Endodermal cell (in vitro differentiated cells): ENCODE measurements at regions not wholly inside any gene's neighbourhood (a gene's known extent, or its start where the extent isn't known, plus 50 kb on each side); places are given as distances from the start of the nearest gene placed in this dataset.

ENCODE experiments used
- DNase-seq: peaks from one replicate; pipeline ENCODE4 v3.0.0-alpha.2; 2017
- H3K27ac ChIP-seq: 2 replicates; pipeline ENCODE4 v1.5.1; 2013; ENCODE audit warnings: mild to moderate bottlenecking, low read depth, low read length, moderate library complexity
- H3K27me3 ChIP-seq: 2 replicates; pipeline ENCODE4 v1.6.1; 2013; ENCODE audit warnings: mild to moderate bottlenecking, low read length, moderate library complexity; ENCODE audit not compliant: insufficient read depth, control insufficient read depth, poor library complexity, severe bottlenecking
- H3K36me3 ChIP-seq: 2 replicates; pipeline ENCODE4 v1.7.0; 2013; ENCODE audit warnings: mild to moderate bottlenecking, low read length, moderate library complexity; ENCODE audit not compliant: control insufficient read depth, insufficient read depth
- H3K4me1 ChIP-seq: one replicate; pipeline ENCODE4 v1.7.0; 2013; ENCODE audit warnings: low read length; ENCODE audit not compliant: control insufficient read depth, insufficient read depth
- H3K4me3 ChIP-seq: 2 replicates; pipeline ENCODE4 v1.5.1; 2013; ENCODE audit warnings: mild to moderate bottlenecking, low read length, moderate library complexity
- H3K9ac ChIP-seq: 2 replicates; pipeline ENCODE4 v1.6.1; 2013; ENCODE audit warnings: mild to moderate bottlenecking, low read length, moderate library complexity; ENCODE audit not compliant: poor library complexity, severe bottlenecking; ENCODE audit errors: extremely low read depth
- H3K9me3 ChIP-seq: 2 replicates; pipeline ENCODE4 v1.6.1; 2013; ENCODE audit warnings: mild to moderate bottlenecking, low read length, moderate library complexity; ENCODE audit not compliant: control insufficient read depth
- H3K27ac Mint-ChIP-seq: 2 replicates; pipeline ENCODE4 v1.8.0; 2020; ENCODE audit warnings: mixed read lengths
- H3K27me3 Mint-ChIP-seq: 2 replicates; pipeline ENCODE4 v1.8.0; 2021; ENCODE audit warnings: mild to moderate bottlenecking, mixed read lengths; ENCODE audit not compliant: insufficient read depth
- H3K36me3 Mint-ChIP-seq: 2 replicates; pipeline ENCODE4 v1.8.0; 2020; ENCODE audit warnings: low read depth, mixed read lengths
- H3K4me1 Mint-ChIP-seq: 2 replicates; pipeline ENCODE4 v1.8.0; 2020; ENCODE audit warnings: mixed read lengths
- H3K4me3 Mint-ChIP-seq: 2 replicates; pipeline ENCODE4 v1.8.0; 2020; ENCODE audit warnings: mild to moderate bottlenecking, moderate library complexity, mixed read lengths
- H3K9me3 Mint-ChIP-seq: 2 replicates; pipeline ENCODE4 v1.8.0; 2020; ENCODE audit warnings: mild to moderate bottlenecking, mixed read lengths
- WGBS, 2 experiments: methylation state at CpG; one replicate each; pipeline versions ENCODE4 v1.1.5 to v1.1.7; 2013; ENCODE audit warnings: missing lambda C conversion rate in 2 of 2, mixed read lengths in 1 of 2; ENCODE audit not compliant: insufficient coverage in 1 of 2, insufficient read length in 1 of 2; 5-methylcytosine and 5-hydroxymethylcytosine counted together
- TF ChIP-seq, protein P1 (sequence below): fragments of 200-600 bp; sonication (generic); conservative IDR thresholded peaks from 2 replicates; pipeline ENCODE4 v1.5.0; 2021; ENCODE audit warnings: antibody characterized with exemption, mild to moderate bottlenecking

DNA sequence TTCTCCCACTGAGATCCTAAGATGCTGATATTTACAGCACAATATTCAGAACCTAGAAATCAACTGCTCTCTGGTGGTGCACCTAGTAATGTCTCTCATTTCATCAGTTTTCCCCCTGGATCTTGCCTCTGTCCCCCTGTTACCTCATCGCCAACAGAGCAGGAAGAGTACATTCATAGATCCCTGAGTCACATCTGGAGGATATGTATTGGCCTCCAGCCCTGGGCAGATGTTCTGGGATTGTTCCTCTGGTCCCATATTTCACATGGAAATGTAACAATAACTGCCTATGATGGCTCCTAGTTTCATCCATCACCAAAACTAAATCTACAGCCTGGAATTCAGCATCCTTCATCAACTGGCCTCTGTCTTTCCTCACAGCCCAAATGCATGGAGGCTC, 278.8 kb upstream of the SLC14A2 start:
- Histone ChIP-seq H3K9ac (no peak overlapping the region), H3K27ac (no peak overlapping the region), H3K9me3 (peaks cover 4% of the 10 kb centered on the region), H3K4me3 (peak overlapping the region; percentile 1), H3K4me1 (peaks cover 7% of the 10 kb centered on the region), H3K36me3 (no peaks in the 10 kb centered on the region), H3K27me3 (no peaks in the 10 kb centered on the region)
- Mint-ChIP-seq H3K27ac (peak overlapping the region; percentile 81), H3K9me3 (peaks cover 10% of the 10 kb centered on the region), H3K36me3 (no peaks in the 10 kb centered on the region), H3K4me3 (no peak overlapping the region), H3K4me1 (peaks cover 56% of the 10 kb centered on the region), H3K27me3 (no peaks in the 10 kb centered on the region)
- 77 to 100% methylated on average over 1 of the region's 1 CpG for WGBS, 2 experiments
- TF ChIP-seq, protein P1, sequence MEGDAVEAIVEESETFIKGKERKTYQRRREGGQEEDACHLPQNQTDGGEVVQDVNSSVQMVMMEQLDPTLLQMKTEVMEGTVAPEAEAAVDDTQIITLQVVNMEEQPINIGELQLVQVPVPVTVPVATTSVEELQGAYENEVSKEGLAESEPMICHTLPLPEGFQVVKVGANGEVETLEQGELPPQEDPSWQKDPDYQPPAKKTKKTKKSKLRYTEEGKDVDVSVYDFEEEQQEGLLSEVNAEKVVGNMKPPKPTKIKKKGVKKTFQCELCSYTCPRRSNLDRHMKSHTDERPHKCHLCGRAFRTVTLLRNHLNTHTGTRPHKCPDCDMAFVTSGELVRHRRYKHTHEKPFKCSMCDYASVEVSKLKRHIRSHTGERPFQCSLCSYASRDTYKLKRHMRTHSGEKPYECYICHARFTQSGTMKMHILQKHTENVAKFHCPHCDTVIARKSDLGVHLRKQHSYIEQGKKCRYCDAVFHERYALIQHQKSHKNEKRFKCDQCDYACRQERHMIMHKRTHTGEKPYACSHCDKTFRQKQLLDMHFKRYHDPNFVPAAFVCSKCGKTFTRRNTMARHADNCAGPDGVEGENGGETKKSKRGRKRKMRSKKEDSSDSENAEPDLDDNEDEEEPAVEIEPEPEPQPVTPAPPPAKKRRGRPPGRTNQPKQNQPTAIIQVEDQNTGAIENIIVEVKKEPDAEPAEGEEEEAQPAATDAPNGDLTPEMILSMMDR: no peak
- no peak for DNase-seq

DNA sequence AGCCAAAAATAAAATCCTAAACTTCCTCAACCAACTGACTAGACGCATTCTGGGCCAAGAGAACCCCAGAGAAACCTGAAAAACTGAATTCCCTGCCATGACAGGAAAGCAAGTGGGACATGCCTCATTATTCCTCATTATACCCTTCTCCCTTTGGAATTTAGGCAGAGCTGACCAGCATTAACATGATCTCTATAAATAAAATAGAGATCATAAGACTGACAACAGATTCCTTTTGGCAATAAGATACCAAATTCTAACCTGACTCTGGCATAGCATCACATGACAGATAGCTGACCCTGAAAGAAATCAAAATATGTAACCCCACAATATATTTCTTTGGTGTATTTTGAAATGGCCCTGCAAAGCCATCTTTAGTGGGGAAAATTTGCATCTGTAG, 277.8 kb upstream of the SLC14A2 start:
- no peaks in the 10 kb centered on the region for H3K27me3 ChIP-seq
- peaks cover 13% of the 10 kb centered on the region for H3K4me1 ChIP-seq
- no peak overlapping the region for H3K27ac ChIP-seq
- no peaks in the 10 kb centered on the region for H3K36me3 Mint-ChIP-seq
- TF ChIP-seq, protein P1: no peak
- H3K27ac Mint-ChIP-seq: no peak overlapping the region
- H3K9me3 Mint-ChIP-seq: peaks cover 10% of the 10 kb centered on the region
- H3K4me1 Mint-ChIP-seq: peaks cover 57% of the 10 kb centered on the region
- no peak overlapping the region for H3K9ac ChIP-seq
- H3K27me3 Mint-ChIP-seq: no peaks in the 10 kb centered on the region
- no peak for DNase-seq
- no peaks in the 10 kb centered on the region for H3K36me3 ChIP-seq
- WGBS, 2 experiments: 88 to 100% methylated on average over 1 of the region's 1 CpG
- no peak overlapping the region for H3K4me3 ChIP-seq
- peaks cover 4% of the 10 kb centered on the region for H3K9me3 ChIP-seq
- no peak overlapping the region for H3K4me3 Mint-ChIP-seq

DNA sequence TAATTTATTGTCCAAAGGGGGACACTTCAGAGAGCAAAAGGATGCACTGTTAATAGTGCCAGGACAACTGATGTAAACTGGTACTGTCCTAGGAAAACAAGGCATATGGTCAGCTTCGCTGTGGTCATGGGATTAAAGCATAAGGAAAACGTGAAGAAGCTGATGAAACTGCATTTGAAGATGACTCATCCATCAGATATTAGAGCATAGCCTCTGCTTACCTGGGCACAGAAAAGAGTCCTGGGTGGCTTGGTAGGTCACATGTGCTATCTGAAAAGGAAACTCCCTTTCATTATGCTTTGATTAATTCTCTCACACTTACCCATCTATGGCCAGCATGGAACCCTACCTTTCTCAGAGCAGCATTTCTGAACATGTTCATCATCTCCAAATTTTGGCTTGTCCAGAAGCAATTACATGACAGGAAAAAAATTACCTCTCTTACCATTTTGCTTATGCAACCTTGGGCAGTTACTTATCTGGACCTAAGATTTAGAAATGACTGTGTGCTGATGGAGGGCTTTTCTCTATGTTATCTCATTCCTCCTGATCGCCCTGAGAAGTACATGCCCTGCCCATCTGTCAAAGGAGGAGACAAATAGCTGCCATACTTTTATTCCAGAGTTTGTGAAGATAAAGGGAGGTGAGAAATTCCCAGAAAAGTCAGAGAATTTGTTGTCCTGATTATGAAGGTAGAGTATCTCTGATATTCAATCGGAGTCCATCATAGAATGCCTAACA, 275.3 kb upstream of the SLC14A2 start:
- no peaks in the 10 kb centered on the region for H3K27me3 ChIP-seq
- no peak overlapping the region for H3K9ac ChIP-seq
- H3K4me3 Mint-ChIP-seq: no peak overlapping the region
- no peaks in the 10 kb centered on the region for H3K27me3 Mint-ChIP-seq
- 78 to 87% methylated on average over 4 of the region's 4 CpGs for WGBS, 2 experiments
- H3K27ac ChIP-seq: no peak overlapping the region
- H3K36me3 Mint-ChIP-seq: no peaks in the 10 kb centered on the region
- peaks cover 10% of the 10 kb centered on the region for H3K9me3 Mint-ChIP-seq
- H3K4me1 Mint-ChIP-seq: peaks cover 60% of the 10 kb centered on the region
- H3K27ac Mint-ChIP-seq: no peak overlapping the region
- no peaks in the 10 kb centered on the region for H3K36me3 ChIP-seq
- H3K4me3 ChIP-seq: peak overlapping the region; percentile 43
- TF ChIP-seq, protein P1: no peak
- H3K9me3 ChIP-seq: peaks cover 4% of the 10 kb centered on the region
- peaks cover 18% of the 10 kb centered on the region for H3K4me1 ChIP-seq
- DNase-seq: no peak
